ENCODE measurements at regions not wholly inside any gene's neighbourhood (a gene's known extent, or its start where the extent isn't known, plus 50 kb on each side); places are given as distances from the start of the nearest gene placed in this dataset.
A peak's percentile ranks its signal among the peaks of the same experiment; 100 is the strongest.
"Not testable (repeated sequence)": the region's sequence is repeated elsewhere in the genome, so short reads cannot be mapped to it uniquely, and the experiment has no call there.

DNA sequence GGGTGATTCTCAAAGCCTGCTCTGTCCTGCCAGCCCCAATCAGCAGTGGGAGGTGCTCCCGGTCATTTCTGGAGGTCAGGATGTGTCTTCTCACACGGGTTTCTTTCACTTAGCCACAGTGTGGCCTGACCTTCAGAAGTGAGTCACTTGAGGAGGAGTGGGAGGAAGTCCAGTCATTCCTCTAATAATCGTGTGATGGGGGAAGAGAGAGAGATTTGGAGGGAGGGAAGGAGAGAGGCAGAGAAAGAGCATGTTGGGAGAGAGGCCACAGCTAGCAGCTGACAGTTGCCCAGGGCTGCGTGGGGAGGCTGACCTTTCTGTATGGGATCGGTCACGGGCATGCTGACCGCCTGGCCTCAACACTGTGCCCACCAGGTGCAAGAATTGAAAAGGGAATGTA, 139.9 kb downstream of the NPIPB11 start (continued):
- TF ChIP-seq, protein P1, sequence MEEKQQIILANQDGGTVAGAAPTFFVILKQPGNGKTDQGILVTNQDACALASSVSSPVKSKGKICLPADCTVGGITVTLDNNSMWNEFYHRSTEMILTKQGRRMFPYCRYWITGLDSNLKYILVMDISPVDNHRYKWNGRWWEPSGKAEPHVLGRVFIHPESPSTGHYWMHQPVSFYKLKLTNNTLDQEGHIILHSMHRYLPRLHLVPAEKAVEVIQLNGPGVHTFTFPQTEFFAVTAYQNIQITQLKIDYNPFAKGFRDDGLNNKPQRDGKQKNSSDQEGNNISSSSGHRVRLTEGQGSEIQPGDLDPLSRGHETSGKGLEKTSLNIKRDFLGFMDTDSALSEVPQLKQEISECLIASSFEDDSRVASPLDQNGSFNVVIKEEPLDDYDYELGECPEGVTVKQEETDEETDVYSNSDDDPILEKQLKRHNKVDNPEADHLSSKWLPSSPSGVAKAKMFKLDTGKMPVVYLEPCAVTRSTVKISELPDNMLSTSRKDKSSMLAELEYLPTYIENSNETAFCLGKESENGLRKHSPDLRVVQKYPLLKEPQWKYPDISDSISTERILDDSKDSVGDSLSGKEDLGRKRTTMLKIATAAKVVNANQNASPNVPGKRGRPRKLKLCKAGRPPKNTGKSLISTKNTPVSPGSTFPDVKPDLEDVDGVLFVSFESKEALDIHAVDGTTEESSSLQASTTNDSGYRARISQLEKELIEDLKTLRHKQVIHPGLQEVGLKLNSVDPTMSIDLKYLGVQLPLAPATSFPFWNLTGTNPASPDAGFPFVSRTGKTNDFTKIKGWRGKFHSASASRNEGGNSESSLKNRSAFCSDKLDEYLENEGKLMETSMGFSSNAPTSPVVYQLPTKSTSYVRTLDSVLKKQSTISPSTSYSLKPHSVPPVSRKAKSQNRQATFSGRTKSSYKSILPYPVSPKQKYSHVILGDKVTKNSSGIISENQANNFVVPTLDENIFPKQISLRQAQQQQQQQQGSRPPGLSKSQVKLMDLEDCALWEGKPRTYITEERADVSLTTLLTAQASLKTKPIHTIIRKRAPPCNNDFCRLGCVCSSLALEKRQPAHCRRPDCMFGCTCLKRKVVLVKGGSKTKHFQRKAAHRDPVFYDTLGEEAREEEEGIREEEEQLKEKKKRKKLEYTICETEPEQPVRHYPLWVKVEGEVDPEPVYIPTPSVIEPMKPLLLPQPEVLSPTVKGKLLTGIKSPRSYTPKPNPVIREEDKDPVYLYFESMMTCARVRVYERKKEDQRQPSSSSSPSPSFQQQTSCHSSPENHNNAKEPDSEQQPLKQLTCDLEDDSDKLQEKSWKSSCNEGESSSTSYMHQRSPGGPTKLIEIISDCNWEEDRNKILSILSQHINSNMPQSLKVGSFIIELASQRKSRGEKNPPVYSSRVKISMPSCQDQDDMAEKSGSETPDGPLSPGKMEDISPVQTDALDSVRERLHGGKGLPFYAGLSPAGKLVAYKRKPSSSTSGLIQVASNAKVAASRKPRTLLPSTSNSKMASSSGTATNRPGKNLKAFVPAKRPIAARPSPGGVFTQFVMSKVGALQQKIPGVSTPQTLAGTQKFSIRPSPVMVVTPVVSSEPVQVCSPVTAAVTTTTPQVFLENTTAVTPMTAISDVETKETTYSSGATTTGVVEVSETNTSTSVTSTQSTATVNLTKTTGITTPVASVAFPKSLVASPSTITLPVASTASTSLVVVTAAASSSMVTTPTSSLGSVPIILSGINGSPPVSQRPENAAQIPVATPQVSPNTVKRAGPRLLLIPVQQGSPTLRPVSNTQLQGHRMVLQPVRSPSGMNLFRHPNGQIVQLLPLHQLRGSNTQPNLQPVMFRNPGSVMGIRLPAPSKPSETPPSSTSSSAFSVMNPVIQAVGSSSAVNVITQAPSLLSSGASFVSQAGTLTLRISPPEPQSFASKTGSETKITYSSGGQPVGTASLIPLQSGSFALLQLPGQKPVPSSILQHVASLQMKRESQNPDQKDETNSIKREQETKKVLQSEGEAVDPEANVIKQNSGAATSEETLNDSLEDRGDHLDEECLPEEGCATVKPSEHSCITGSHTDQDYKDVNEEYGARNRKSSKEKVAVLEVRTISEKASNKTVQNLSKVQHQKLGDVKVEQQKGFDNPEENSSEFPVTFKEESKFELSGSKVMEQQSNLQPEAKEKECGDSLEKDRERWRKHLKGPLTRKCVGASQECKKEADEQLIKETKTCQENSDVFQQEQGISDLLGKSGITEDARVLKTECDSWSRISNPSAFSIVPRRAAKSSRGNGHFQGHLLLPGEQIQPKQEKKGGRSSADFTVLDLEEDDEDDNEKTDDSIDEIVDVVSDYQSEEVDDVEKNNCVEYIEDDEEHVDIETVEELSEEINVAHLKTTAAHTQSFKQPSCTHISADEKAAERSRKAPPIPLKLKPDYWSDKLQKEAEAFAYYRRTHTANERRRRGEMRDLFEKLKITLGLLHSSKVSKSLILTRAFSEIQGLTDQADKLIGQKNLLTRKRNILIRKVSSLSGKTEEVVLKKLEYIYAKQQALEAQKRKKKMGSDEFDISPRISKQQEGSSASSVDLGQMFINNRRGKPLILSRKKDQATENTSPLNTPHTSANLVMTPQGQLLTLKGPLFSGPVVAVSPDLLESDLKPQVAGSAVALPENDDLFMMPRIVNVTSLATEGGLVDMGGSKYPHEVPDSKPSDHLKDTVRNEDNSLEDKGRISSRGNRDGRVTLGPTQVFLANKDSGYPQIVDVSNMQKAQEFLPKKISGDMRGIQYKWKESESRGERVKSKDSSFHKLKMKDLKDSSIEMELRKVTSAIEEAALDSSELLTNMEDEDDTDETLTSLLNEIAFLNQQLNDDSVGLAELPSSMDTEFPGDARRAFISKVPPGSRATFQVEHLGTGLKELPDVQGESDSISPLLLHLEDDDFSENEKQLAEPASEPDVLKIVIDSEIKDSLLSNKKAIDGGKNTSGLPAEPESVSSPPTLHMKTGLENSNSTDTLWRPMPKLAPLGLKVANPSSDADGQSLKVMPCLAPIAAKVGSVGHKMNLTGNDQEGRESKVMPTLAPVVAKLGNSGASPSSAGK (IDR thresholded peaks at IDR 0.05), result peak; percentile 32; the same call in 1 of the 2 replicates
- TF ChIP-seq FOSL1 (tag; conservative IDR thresholded peaks at IDR 0.05) (peak; percentile 68; the same call in 1 of the 2 replicates), SMARCE1 (IDR thresholded peaks at IDR 0.05) (peak; percentile 47; the same call in 1 of the 2 replicates)
- TF ChIP-seq, protein P2, sequence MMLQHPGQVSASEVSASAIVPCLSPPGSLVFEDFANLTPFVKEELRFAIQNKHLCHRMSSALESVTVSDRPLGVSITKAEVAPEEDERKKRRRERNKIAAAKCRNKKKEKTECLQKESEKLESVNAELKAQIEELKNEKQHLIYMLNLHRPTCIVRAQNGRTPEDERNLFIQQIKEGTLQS (IDR thresholded peaks at IDR 0.05), result peak; percentile 63
- TF ChIP-seq, protein P2 (CRISPR knock-in tag; conservative IDR thresholded peaks at IDR 0.05), result not testable (repeated sequence)
- TF ChIP-seq, protein P3, sequence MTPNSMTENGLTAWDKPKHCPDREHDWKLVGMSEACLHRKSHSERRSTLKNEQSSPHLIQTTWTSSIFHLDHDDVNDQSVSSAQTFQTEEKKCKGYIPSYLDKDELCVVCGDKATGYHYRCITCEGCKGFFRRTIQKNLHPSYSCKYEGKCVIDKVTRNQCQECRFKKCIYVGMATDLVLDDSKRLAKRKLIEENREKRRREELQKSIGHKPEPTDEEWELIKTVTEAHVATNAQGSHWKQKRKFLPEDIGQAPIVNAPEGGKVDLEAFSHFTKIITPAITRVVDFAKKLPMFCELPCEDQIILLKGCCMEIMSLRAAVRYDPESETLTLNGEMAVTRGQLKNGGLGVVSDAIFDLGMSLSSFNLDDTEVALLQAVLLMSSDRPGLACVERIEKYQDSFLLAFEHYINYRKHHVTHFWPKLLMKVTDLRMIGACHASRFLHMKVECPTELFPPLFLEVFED (CRISPR knock-in tag; conservative IDR thresholded peaks at IDR 0.05), result peak; percentile 82; the same call in 1 of the 2 replicates
- TF ChIP-seq, protein P4, sequence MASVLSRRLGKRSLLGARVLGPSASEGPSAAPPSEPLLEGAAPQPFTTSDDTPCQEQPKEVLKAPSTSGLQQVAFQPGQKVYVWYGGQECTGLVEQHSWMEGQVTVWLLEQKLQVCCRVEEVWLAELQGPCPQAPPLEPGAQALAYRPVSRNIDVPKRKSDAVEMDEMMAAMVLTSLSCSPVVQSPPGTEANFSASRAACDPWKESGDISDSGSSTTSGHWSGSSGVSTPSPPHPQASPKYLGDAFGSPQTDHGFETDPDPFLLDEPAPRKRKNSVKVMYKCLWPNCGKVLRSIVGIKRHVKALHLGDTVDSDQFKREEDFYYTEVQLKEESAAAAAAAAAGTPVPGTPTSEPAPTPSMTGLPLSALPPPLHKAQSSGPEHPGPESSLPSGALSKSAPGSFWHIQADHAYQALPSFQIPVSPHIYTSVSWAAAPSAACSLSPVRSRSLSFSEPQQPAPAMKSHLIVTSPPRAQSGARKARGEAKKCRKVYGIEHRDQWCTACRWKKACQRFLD (CRISPR knock-in tag; IDR thresholded peaks at IDR 0.05), result 0 out of 2 replicates have a peak, but pooled peaks have one; percentile 30

Measured in K562 (cell line).